ACHN (cell line): ENCODE measurements at regions not wholly inside any gene's neighbourhood (a gene's known extent, or its start where the extent isn't known, plus 50 kb on each side); places are given as distances from the start of the nearest gene placed in this dataset.
A peak's percentile ranks its signal among the peaks of the same experiment; 100 is the strongest.
"Not testable (repeated sequence)": the region's sequence is repeated elsewhere in the genome, so short reads cannot be mapped to it uniquely, and the experiment has no call there.

Experiments used
- DNase-seq: peaks from one replicate; pipeline ENCODE4 v3.0.0-alpha.2; 2015
- in situ Hi-C: cut with HindIII; loops from 2 replicates; pipeline ENCODE4 v1.10.0; 2017; ENCODE audit warnings: low sequenced_read_pairs, low pct_ligation_motif_present, low pct_unique_long_range_greater_than_20kb

- in situ Hi-C loops: no loop called here
- no peak for DNase-seq
Measured at GRCh38 chr13:50523307-50523706, 320.2 kb downstream of the DLEU7 start.

- no peak for DNase-seq
- in situ Hi-C loops: no loop called here
Measured at GRCh38 chr13:50524560-50524959, 318.9 kb downstream of the DLEU7 start.

GRCh38 chr13:50526661-50527071 lies 316.8 kb downstream of the DLEU7 start:
- no peak for DNase-seq
- in situ Hi-C loops: no loop called here

DNA sequence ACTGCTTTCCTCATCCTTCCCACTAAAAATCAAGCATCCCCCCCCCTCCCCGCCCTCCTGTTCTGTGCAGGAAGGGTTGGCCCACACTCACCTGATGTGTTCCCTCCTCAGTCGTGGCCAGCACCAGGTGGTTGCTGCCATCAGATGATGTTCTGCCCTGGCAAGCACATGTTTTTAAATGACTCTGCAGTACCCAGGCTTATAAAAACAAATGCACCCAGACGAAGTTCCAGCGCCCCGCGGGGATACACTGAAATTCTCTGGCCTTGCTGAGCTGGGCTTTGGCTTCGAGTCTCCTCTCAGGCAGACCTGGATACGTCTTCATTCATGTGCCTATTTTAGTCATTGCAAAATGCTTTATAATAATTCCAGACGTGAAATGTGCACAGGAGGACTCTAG lies 316.3 kb downstream of the DLEU7 start:
- DNase-seq: no peak
- in situ Hi-C loops: no loop called here

DNA sequence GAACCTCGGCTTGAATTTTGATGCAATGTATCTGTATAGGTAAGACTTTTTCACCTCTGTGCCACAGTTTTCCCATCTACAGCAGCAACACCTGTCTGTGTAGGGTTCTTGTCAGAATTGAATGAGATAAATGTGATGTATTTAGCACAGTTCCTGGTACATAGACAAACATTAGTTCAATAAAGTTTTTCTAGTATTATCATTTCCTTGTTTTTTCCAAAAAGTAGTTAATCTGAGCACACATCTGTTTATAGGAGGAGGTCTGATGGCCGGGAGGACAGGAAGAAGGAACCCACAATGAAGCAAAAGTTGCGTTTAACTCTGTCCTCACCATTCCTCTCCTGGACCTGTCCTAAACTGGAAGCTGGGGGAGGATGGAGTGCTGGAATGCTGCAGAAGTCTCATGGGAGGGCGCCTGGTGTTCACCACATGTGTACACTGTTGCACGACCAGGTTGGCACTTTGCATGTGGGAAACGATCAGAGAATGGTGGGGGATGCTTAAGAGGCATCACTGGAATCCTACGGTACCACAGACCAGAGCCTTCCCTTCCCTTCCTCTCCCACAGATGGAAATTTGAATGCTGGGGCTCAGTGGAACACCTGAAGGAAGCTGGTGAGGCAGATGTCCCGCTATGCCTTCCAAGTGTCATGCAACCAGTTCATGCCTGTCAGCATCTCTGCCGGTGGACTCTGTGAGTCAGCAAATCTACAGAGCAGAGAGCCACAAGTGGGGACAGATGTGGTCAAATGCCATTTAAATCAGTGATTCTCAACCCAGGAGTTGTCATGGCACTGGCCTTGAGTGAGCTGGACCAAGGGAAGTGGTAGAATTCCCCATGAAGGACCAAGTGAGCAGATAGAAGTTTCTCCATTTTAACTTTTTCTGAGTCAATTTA lies 315.6 kb downstream of the DLEU7 start:
- in situ Hi-C loops: no loop called here

DNA sequence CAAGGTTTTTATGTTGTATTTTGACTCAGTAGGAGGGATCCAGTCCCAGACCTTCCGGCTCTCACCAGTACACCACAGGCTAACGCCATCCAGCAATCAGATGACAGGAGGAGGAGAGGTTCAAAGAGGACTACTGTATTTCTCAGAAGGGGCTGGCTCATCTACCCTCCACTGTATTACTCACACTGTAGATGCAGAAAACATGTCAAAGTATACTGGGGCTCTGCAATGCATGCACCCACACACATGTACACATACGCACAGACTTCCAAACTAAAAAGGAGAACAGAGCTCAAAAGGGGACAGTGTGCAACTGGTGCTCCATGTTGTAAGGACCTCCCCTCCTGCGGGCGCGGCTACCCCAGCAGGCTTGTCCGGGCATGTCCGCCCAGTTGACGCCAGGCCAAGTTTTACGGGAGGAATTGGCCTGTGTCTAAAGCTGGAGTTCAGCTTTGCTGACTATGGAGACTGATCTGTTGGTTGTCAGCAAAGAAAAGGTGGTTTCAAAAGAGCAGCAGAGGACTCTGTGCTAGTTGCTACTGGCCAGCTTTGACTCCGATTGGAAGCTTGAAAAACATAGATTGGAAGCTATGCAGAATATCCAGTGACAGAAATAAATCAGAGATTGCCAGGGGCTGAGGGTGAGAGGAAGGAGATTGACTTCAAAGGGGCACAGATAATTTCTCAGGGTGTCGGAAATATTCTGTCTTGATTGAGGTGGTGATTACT lies 314.2 kb downstream of the DLEU7 start:
- peak; percentile 86 for DNase-seq
- in situ Hi-C loops: no loop called here

More for the DNA sequence above, 315.6 kb downstream of the DLEU7 start:
- no peak for DNase-seq

GRCh38 chr13:50531917-50532899 lies 311.3 kb downstream of the DLEU7 start:
- DNase-seq: peak; percentile 50
- in situ Hi-C loops: no loop called here

- in situ Hi-C loops: no loop called here
Measured at GRCh38 chr13:50535050-50535449, 308.4 kb downstream of the DLEU7 start.

DNA sequence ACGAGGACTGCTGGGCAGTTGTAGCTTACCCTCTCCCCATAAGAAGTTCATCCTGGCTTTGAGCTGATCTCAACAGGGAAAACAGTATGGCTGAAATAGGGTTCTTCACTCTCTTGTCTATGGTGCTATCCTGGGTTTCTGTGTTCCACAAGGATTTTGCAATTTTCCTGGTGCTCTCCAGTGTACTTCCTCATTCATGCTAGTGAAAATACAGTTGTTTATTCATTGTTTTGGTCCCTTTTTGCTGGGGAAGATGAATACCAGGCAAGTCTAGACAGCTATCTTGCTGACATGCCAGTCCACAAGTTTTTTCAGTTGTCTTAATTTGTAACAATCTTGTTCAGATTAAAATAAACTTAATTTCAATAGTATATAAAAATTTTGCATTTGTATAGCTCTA lies 306.5 kb downstream of the DLEU7 start:
- no peak for DNase-seq
- in situ Hi-C loops: no loop called here

More at GRCh38 chr13:50535050-50535449, 308.4 kb downstream of the DLEU7 start:
- no peak for DNase-seq

DNA sequence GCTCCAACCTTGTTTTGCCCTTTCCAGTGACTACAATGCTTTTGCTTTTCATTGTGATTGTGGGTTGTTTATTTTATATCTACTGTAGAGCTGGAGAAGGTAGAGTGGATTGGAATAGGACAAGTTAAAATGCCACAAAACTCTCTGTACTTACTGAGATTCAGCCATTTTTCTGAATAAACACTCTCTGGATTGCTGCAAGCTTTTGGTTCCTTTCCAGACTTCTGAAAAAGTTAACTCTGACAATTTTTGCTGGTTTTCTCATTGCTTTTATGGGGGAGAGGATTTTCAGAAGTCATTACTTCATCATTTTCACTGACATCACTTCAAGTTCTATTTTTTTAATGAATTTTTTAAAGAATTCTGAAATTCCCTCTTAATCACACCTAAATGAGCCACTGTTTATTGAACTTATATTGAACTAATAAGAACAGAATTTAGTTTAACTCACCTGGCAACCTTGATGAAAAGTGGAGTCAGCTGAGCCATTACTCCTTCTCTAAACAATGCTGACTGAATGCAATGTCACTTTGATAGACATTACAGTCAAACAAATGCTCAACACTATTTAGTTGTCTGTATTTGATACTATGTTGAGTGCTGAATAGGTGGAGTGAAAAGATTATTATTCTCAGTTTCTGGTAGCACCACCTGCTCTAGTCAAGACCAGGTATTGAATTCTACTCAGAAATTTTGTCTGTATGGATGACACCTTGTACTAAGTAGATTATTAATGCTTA lies 303.5 kb downstream of the DLEU7 start:
- DNase-seq: no peak
- in situ Hi-C loops: no loop called here

GRCh38 chr13:50543141-50543540 lies 300.4 kb downstream of the DLEU7 start:
- in situ Hi-C loops: no loop called here
- no peak for DNase-seq

- DNase-seq: no peak
- in situ Hi-C loops: no loop called here
Measured at GRCh38 chr13:50543782-50544181, 299.7 kb downstream of the DLEU7 start.

- DNase-seq: no peak
- in situ Hi-C loops: no loop called here
Measured at GRCh38 chr13:50544211-50544610, 299.3 kb downstream of the DLEU7 start.

- in situ Hi-C loops, DNase-seq: not testable (repeated sequence)
Measured at GRCh38 chr13:50547175-50547574, 296.3 kb downstream of the DLEU7 start.

- no peak for DNase-seq
- in situ Hi-C loops: no loop called here
Measured at GRCh38 chr13:50548586-50548985, 294.9 kb downstream of the DLEU7 start.

DNA sequence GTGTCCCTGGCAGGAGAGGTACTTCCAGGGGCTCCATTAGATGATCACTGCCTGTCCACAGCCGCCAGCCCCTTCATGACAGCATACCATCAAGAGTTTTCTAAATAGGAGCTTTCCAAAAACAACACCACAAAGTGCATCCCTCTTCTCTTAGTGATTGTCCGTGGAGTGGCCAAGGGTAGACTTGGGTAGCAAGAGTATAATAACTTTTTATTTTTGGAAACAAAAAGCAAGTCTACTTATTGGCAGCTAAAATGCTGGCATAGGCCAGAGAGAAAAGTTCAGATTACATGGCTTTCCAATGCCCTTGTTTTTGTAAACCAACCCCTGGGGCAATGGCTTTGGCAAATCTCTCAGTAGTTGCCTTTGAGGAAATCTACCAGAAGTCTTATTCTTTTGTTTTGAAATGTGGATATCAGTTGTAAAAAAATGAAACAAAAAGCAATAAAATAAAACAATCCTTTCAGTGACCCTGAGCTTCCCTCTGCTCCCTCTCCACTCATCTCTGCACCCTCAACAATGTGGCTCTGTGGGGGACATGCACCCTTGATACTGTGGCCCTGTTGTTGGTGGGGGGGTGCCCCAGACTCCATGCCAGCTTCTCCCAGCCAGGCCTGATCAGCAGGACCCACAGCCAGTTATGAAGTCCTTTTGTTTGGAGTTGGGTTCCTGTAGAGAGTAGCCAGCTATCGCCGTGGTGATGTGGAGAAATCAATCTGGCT lies 294.1 kb downstream of the DLEU7 start:
- no peak for DNase-seq
- in situ Hi-C loops: no loop called here

DNA sequence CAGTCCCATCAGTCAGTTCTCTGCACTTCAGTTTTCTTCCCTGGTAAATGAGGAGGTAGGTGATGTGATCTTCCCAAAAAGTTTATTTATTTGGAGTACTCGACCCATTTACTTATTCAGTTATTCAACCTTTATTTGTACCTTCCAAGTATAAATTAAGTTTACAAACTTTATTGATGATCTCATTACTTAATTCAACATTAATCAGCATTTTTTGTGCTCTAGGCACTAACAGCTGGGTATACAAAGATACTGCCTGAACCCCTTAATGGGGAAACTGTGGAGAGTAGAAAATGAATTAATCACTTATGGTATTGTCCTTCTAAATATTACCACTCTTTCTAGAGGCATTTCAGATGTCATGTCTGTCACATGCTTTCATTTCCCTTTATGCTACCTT lies 293.3 kb downstream of the DLEU7 start:
- in situ Hi-C loops: no loop called here

More for the DNA sequence above, 293.3 kb downstream of the DLEU7 start:
- no peak for DNase-seq
